MM.1S (cell line): ENCODE measurements at regions not wholly inside any gene's neighbourhood (a gene's known extent, or its start where the extent isn't known, plus 50 kb on each side); places are given as distances from the start of the nearest gene placed in this dataset.

Experiments used
- CTCF ChIP-seq: fragments of 300-600 bp; sonication (generic); IDR thresholded peaks from 2 replicates; pipeline ENCODE4 v1.5.1; 2016; ENCODE audit warnings: antibody characterized with exemption, low read length, mixed read lengths
- EZH2phosphoT487 ChIP-seq: fragments of 300-600 bp; sonication (generic); IDR thresholded peaks from 2 replicates; pipeline ENCODE4 v1.6.1; 2018; ENCODE audit warnings: antibody characterized with exemption, low read length

- TF ChIP-seq EZH2phosphoT487, result no peak
- no peak for TF ChIP-seq CTCF
Observed at GRCh38 chr18:66393463-66393862, 210.4 kb downstream of the CDH19 start.
